Aorta (tissue), 5 donors: ENCODE measurements at regions not wholly inside any gene's neighbourhood (a gene's known extent, or its start where the extent isn't known, plus 50 kb on each side); places are given as distances from the start of the nearest gene placed in this dataset.
A peak's percentile ranks its signal among the peaks of the same experiment; 100 is the strongest.
"Not testable (repeated sequence)": the region's sequence is repeated elsewhere in the genome, so short reads cannot be mapped to it uniquely, and the experiment has no call there.

Experiments
- ATAC-seq: fragments of 200-7000 bp; cut with Tn5 transposase; one replicate; pipeline ENCODE4 v1.9.1; 2022; ENCODE audit warnings: moderate library complexity; ENCODE audit not compliant: low FRiP score
- DNase-seq, 2 donors: peaks; one replicate each; pipeline ENCODE4 v3.0.0-alpha.2; 2020
- H3K27ac ChIP-seq, 2 donors: one replicate each; pipeline ENCODE4 v1.5.1; 2013; ENCODE audit warnings: low read length in 2 of 2, mild to moderate bottlenecking in 2 of 2, moderate library complexity in 2 of 2, control low read depth in 1 of 2, inconsistent platforms in 1 of 2, low read depth in 1 of 2
- H3K27me3 ChIP-seq, 2 donors: one replicate each; pipeline ENCODE4 v1.6.1; 2013; ENCODE audit warnings: control low read depth in 1 of 2, low read length in 1 of 2, mild to moderate bottlenecking in 1 of 2, moderate library complexity in 1 of 2; ENCODE audit not compliant: insufficient read depth in 2 of 2, control insufficient read depth in 1 of 2
- H3K36me3 ChIP-seq, 2 donors: one replicate each; pipeline ENCODE4 v1.6.1; 2013; ENCODE audit warnings: control low read depth in 1 of 2, low read length in 1 of 2, mild to moderate bottlenecking in 1 of 2; ENCODE audit not compliant: insufficient read depth in 2 of 2, control insufficient read depth in 1 of 2
- H3K4me1 ChIP-seq, 2 donors: one replicate each; pipeline ENCODE4 v1.6.1; 2013; ENCODE audit warnings: low read length in 2 of 2, control low read depth in 1 of 2, mild to moderate bottlenecking in 1 of 2, moderate library complexity in 1 of 2; ENCODE audit not compliant: insufficient read depth in 2 of 2, control insufficient read depth in 1 of 2
- H3K4me3 ChIP-seq, 2 donors: one replicate each; pipeline ENCODE4 v1.5.1; 2013; ENCODE audit warnings: low read length in 2 of 2, control low read depth in 1 of 2, mild to moderate bottlenecking in 1 of 2
- H3K9me3 ChIP-seq: one replicate; pipeline ENCODE4 v1.6.1; 2013; ENCODE audit warnings: mild to moderate bottlenecking, low read length; ENCODE audit not compliant: control insufficient read depth
- WGBS, 2 donors: extraction: QIAGEN DNeasy Blood & Tissue Kit; methylation state at CpG; one replicate each; pipeline ENCODE4 v1.1.7; 2013; 5-methylcytosine and 5-hydroxymethylcytosine counted together
- intact Hi-C, 2 donors: fragments of 100-400 bp; cut with DNase I; formaldehyde crosslinking; loops; one replicate each; pipeline versions ENCODE4 v1.14.2 to v1.15.0; 2022
- donor health status: healthy with polysubstance abuse.
- donor health status: Bipolar disorder and iron deficiency.
- donor health status: DM: no; HTN: no; CAD: no.
- donor health status: DM: no; HTN: no; CAD: no.
- donor health status: DM: yes; HTN: yes; CAD: no.

- peaks cover 1 to 3% of the 10 kb centered on the region in 2 donors for H3K4me1 ChIP-seq
- no peak for DNase-seq
- ATAC-seq: no peak
- no peaks in the 10 kb centered on the region for H3K36me3 ChIP-seq
- WGBS, 2 donors: 4 to 11% methylated on average over 2 of the region's 2 CpGs
- H3K4me3 ChIP-seq: no peak overlapping the region
- intact Hi-C loops: no loop called here
- peak overlapping the region; percentile 96 to 99 for H3K27ac ChIP-seq
- no peaks in the 10 kb centered on the region for H3K9me3 ChIP-seq
- H3K27me3 ChIP-seq: no peaks in the 10 kb centered on the region
Observed at GRCh38 chr5:71914281-71914680, 193.0 kb upstream of the MAP1B start.

- DNase-seq (no peak), ATAC-seq (no peak)
- H3K36me3 ChIP-seq: no peaks in the 10 kb centered on the region
- intact Hi-C loops: no loop called here
- peaks cover 0 to 10% of the 10 kb centered on the region in 2 donors for H3K4me1 ChIP-seq
- H3K27me3 ChIP-seq: no peaks in the 10 kb centered on the region
- H3K27ac ChIP-seq: no peak overlapping the region
- no peaks in the 10 kb centered on the region for H3K9me3 ChIP-seq
- no peak overlapping the region for H3K4me3 ChIP-seq
Observed at GRCh38 chr5:71922584-71923106, 184.6 kb upstream of the MAP1B start.

- ATAC-seq: no peak
- DNase-seq: no peak
- Histone ChIP-seq H3K27ac (peak overlapping the region in 1 of 2 donors; percentile 78), H3K4me3 (no peak overlapping the region), H3K4me1 (peaks cover 0 to 10% of the 10 kb centered on the region in 2 donors), H3K27me3 (no peaks in the 10 kb centered on the region), H3K9me3 (no peaks in the 10 kb centered on the region), H3K36me3 (no peaks in the 10 kb centered on the region)
- intact Hi-C loops: no loop called here
- WGBS, 2 donors: 97 to 98% methylated on average over 2 of the region's 2 CpGs
Observed at GRCh38 chr5:71923755-71924154, 183.5 kb upstream of the MAP1B start.

- H3K27me3 ChIP-seq: no peaks in the 10 kb centered on the region
- peaks cover 0 to 10% of the 10 kb centered on the region in 2 donors for H3K4me1 ChIP-seq
- no peak overlapping the region for H3K4me3 ChIP-seq
- ATAC-seq: no peak
- intact Hi-C loops: no loop called here
- H3K27ac ChIP-seq: peak overlapping the region in 1 of 2 donors; percentile 78
- H3K9me3 ChIP-seq: no peaks in the 10 kb centered on the region
- no peaks in the 10 kb centered on the region for H3K36me3 ChIP-seq
- no peak for DNase-seq
Observed at GRCh38 chr5:71924325-71924724, 182.9 kb upstream of the MAP1B start.

DNA sequence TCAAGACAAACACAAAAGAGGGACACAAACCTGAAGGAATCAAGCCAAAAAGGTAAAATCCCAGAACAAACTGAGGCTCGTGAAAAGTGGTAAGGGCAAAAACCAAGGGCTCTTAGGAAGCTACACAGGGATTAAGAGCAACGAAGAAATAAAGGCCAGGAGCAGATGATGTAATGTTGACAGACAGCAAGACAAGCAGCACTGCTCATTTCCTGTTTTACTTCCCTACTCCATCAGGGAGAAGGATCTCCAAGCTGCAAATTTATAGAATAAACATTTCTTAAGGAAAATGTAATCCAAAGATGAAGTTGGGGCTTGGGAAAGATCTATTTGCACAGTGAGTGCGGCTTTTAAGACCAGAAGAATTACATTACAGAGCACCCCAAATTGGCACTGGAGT lies 182.3 kb upstream of the MAP1B start:
- intact Hi-C loops: no loop called here
- H3K27ac ChIP-seq: peak overlapping the region; percentile 12 to 78
- 4 to 7% methylated on average over 3 of the region's 3 CpGs for WGBS, 2 donors
- H3K27me3 ChIP-seq: no peaks in the 10 kb centered on the region
- no peak for ATAC-seq
- H3K9me3 ChIP-seq: no peaks in the 10 kb centered on the region
- no peaks in the 10 kb centered on the region for H3K36me3 ChIP-seq
- peaks cover 0 to 10% of the 10 kb centered on the region in 2 donors for H3K4me1 ChIP-seq
- no peak for DNase-seq
- no peak overlapping the region for H3K4me3 ChIP-seq

DNA sequence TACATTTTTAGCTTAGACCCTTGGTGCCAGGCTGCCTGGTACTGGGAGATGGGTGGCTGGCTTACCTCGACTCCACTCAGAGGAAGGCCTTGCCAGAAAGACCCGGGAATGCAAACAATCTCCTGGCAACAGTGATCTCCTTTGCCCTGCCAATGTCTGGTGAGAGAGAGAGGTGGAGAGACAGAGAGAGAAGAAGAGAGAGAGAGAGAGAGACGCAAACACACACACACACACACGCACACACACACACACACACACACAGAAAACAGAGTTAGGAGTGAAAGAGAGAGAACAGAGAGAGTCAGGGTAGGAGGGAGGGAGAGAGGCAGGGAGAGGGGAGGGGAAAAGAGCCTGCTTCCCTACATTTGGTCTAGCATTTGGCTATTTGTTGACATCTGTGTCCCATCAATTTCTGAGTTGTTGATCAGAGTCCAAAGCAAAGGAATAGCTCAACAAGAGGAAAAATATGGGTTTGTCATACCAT lies 181.6 kb upstream of the MAP1B start:
- Histone ChIP-seq H3K36me3 (no peaks in the 10 kb centered on the region), H3K4me3 (no peak overlapping the region), H3K4me1 (peaks cover 0 to 10% of the 10 kb centered on the region in 2 donors), H3K27ac (peak overlapping the region in 1 of 2 donors; percentile 73), H3K9me3 (no peaks in the 10 kb centered on the region), H3K27me3 (no peaks in the 10 kb centered on the region)
- ATAC-seq (peak; percentile 58), DNase-seq (no peak)
- intact Hi-C loops: no loop called here
- WGBS, 2 donors: 6 to 7% methylated on average over 4 of the region's 4 CpGs

DNA sequence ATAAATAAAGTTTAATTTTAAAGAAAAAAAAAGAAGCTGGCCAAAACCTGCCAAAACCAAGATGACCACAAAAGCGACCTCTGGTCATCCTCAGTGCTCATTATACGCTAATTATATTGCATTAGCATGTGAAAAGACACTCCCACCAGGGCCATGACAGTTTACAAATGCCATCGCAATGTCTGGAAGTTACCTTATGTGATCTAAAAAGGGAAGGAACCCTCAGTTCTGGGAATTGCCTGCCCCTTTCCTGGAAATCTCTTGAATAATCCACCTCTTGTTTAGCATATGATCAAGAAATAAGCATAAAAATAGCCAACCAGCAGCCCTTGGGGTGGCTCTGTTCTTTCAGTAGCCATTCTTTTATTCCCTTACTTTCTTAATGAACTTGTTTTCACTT lies 178.3 kb upstream of the MAP1B start:
- Histone ChIP-seq H3K36me3 (no peaks in the 10 kb centered on the region), H3K4me3 (no peak overlapping the region), H3K27ac (no peak overlapping the region), H3K27me3 (no peaks in the 10 kb centered on the region), H3K9me3 (no peaks in the 10 kb centered on the region), H3K4me1 (no peaks in the 10 kb centered on the region)
- 82 to 97% methylated on average over 3 of the region's 3 CpGs for WGBS, 2 donors
- intact Hi-C loops: no loop called here
- no peak for ATAC-seq
- no peak for DNase-seq

DNA sequence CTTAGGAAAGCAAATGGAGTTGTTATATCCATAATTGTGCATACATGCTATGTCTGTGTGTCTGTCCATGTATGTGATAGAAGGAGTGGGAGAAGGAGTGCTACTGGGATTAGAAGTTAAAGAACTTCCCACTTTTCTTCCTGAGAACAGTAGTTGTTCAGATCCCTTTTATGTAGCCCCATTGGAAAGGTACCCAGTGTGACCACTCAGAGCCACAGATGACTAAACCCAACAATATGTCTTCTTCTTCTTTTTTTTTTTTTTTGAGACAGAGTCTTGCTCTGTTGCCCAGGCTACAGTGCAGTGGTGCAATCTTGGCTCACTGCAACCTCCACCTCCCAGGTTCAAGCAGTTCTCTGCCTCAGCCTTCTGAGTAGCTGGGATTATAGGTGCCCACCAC lies 176.7 kb upstream of the MAP1B start:
- H3K27ac ChIP-seq, H3K9me3 ChIP-seq, DNase-seq, H3K36me3 ChIP-seq, H3K4me3 ChIP-seq, H3K4me1 ChIP-seq, H3K27me3 ChIP-seq, ATAC-seq: not testable (repeated sequence)
- intact Hi-C loops: loop anchor here (5.0 kb wide), 2 partner anchors 148 to 177 kb away; partner anchors contain the start of gene MAP1B (in 1 of the 2)

DNA sequence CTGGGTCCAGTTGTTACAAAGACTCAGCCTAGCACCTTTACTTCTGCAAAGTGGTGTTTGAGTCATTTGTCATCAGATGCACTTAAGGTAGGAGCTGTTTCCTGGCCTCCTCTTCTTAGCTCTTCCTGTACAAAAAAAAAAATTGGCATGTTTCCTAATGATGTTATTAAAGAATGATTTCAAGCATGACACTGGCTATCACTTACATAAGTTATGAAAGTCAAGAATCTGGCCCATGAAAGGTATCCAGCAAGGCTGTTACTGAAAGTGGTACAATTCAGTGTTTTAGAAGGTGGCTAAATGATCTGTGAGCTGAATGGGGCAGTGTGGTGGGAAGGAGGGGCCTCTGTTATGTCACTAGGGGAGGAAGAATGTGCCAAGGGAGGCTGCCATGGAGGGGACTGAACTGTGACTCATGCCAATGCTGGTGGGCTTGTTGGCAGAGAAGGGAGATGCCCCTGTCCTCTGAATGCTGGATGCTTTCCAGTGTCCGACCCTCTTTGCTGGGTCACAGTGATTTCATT lies 175.1 kb upstream of the MAP1B start:
- Histone ChIP-seq H3K27me3 (no peaks in the 10 kb centered on the region), H3K36me3 (no peaks in the 10 kb centered on the region), H3K4me1 (no peaks in the 10 kb centered on the region), H3K4me3 (no peak overlapping the region), H3K27ac (peak overlapping the region; percentile 62 to 99), H3K9me3 (no peaks in the 10 kb centered on the region)
- 8 to 12% methylated on average over 1 of the region's 1 CpG for WGBS, 2 donors
- intact Hi-C loops: loop anchor here (2.0 to 5.0 kb wide), 3 partner anchors 149 to 175 kb away; partner anchors contain the start of gene MAP1B (in 1 of the 2)
- DNase-seq (peak in 1 of 2 donors; percentile 65), ATAC-seq (peak; percentile 71)
